Hematopoietic multipotent progenitor cell treated with erythropoietin and hydrocortisone succinate and interleukin-3 and kit ligand, for 6 days (in vitro differentiated cells): ENCODE measurements at regions not wholly inside any gene's neighbourhood (a gene's known extent, or its start where the extent isn't known, plus 50 kb on each side); places are given as distances from the start of the nearest gene placed in this dataset.
"Not testable (repeated sequence)": the region's sequence is repeated elsewhere in the genome, so short reads cannot be mapped to it uniquely, and the experiment has no call there.

Experiments used
- DNase-seq: peaks from one replicate; pipeline ENCODE4 v3.0.0-alpha.2; 2015

DNA sequence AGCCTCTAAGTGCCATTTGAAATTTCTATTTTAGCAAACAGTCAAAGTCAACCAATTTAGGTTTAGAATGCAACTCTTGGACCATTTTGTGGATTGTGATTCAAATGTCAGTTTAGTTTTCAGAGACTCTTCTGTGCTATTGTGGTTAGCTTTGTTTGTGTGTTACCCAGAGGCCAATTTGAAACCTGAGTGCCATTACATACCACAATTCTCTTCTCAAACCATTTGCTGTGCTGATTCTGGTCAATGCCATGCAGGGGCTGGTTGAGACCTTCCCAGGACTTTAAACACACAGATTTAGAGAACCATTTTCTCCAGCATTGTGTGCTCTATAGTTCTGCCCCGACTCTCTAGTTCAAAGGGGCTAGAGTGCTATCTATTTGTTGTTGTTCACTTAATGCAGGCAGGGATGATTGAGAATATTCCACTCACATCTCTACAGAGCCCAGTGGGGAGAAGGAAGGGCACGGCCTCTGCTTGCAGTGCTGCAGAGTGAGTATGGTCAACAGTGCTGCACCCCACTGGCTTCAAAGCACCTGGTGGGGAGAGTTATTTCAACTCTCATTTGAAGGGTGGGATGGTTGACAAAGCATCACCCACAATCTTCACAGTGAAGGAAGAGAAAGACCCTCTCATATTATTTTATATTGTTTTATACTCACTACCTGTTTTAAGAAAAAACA is 738.2 kb downstream of the COL12A1 start:
- DNase-seq: no peak

DNA sequence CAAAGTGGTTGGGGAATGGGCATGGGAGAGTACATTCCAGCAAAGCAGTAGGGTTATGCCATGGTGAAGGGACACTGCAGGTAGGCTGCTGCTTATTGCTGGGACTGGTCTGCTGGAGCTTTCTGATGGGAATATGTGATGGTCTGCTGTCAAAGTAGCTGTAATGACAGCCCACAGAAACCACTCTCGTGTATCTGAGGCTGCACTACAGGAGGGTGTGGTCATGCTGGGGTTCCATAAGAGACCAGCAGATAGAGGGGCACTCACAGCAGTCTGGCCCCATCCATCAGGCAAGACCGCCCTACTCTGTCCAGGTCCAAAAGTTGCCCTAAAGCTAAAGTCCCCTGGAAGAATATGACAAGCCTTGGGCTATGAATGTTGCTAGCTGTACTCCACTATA is 739.3 kb downstream of the COL12A1 start:
- no peak for DNase-seq

- no peak for DNase-seq
These were observed 746.6 kb downstream of the COL12A1 start for GRCh38 chr6:74459260-74459659.

DNA sequence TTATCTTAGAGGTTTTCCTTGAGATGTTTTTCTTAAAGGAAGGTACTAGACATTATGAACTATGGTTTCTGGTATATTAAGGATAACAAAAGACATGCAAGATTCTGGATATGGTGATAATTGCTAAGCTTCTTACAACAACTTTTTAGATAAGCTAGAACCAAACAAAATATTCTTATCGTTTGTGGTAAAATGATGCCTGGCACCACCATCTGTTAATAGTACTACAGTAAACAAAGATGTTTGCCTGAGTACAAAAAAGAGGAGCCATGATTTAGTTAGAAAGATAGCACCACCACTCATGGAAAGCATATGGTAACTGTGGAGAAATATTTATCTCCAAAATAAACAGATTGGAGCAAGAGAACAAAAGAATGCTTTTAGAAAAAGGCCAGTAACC is 747.3 kb downstream of the COL12A1 start:
- no peak for DNase-seq

DNA sequence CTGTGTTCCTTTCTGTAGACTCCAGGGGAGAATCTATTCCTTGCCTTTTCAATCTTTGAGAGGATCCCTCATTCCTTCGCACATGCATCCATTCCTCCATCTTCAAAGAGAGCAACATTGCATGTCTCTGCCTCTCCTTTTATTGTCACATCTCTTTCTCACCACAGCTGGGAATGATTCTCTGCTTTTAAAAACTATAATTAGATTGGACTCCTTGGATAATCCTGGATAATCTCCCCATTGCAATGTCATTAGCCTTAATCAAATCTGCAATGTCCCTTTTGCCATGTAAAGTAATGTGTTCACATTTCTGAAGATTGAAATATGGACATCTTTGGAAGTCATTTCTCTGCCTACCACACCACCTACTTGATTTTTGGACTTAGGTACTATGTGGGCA is 750.1 kb downstream of the COL12A1 start:
- no peak for DNase-seq

DNA sequence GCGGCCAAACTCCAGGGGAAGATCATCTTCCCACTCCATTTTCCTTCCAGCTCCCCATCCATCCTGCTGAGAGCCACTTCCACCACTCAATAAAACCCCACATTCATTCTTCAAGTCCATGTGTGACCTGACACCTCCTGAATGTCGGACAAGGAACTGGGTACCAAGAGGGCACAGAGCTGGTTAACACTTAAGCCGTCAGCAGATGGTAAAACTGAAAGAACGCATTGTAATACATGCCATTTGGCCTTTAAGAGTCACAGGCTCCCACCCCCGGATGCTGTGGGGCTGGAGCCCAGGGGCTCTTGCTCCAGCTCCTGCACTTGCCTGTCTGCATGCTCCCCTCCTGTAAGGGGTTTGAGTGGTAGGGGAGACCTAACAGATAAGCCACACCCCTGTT is 753.9 kb downstream of the COL12A1 start:
- no peak for DNase-seq

DNA sequence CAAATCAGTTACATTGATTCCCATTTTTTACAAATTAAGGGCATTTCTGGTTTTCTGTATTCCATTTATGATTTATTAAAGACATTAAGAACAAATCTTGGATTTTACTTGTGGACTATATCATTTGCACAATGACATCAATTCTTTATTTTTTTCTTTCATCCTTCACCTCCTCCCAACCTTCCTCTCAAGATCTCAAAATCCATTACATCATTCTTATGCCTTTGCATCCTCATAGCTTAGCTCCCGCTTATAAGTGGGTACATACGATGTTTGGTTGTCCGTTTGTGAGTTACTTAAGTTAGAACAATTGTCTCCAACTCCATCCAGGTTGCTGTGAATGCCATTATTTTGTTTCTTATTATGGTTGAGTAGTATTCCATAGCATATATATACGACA is 752.8 kb downstream of the CD109 start:
- DNase-seq: no peak

DNA sequence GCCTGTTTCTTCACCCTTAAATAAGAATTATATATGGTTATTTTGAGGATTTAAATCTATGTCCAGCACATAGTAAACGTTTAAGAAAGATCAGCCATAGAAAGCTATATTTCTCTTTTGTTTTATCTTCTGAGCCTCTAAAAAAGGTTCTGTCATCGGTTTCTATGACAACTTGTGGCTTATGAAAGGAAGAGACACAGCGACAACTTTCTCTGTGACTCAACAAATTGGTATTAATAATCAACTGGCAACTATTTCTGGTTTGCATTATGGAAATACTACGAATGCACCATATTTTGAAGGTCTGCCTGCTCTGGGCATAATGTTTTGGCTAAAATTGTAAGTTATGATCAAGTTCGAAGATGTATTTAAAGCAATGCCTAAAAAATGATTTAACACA is 751.0 kb downstream of the CD109 start:
- no peak for DNase-seq

- DNase-seq: no peak
These were observed 743.3 kb downstream of the CD109 start for GRCh38 chr6:74439123-74439811.

- DNase-seq: not testable (repeated sequence)
These were observed 742.4 kb downstream of the CD109 start for GRCh38 chr6:74438395-74438794.

DNA sequence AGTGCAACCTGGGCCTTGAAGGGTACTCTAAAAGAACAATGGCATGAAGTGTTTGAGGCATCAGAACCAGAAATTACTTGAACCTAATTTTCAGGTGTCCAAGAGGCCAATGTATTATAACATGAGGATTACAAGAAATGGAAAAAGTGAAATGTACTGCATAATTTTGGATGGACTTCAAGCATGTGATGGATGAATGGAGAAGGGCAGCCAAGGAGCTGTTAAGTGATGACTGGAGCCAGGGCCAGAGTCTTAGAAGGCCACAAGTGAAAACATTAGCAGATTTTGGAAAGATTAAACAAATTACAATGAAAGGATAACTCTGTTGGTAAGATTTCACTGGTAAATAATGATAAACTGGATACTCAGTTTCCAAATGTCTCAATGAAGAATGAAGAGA is 738.2 kb downstream of the CD109 start:
- DNase-seq: no peak

DNA sequence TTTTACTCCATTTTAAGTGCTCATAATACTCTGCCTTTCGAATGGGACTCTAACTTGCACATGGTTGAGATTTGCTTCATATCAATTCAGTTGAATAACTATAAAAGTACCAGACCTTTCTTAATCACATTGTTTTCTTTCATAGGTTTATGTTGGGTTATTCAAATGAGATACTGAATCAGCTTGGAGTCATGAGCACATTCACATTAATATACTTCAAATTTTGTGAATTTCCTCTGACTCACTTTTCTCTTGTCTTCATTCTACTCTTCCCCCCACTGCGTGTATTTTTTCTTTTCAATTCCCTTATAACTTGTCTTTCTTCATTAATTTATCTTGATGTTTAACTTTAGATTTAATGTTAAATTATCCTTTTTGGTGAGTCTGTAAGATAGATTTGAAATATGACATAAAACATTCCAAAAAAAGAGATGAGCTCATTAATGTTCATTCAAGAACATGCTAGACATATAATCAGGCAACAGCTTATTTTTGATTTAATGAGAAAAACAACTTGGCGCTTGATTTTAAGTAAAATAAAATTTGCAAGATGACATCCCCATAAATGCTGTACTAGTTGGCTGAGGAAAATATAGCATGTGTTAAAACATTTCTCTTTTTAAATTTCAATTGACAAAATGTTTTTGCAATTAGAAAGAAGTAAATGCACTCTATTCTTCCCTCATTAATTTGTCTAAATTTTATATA is 736.0 kb downstream of the CD109 start:
- DNase-seq: no peak

GRCh38 chr6:74420221-74420620 is 724.2 kb downstream of the CD109 start:
- no peak for DNase-seq

DNA sequence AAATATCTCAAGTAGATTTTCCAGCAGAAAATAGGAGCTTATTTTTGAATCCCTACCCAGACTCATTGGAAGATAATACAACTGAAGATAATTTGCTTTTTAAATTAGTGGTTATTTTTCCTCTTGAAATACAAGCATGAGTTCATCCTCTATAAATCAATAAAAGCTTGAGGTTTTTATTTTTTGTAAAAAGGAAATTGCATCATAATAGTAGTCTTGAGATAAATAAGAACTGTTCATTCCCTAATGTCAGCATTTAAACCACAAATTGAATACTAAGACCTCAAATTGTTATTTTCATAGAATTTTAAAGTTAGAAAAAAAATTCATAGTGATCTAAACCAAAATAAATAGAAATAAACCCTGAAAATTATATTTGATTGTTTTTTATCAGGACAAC is 719.1 kb downstream of the CD109 start:
- DNase-seq: no peak

DNA sequence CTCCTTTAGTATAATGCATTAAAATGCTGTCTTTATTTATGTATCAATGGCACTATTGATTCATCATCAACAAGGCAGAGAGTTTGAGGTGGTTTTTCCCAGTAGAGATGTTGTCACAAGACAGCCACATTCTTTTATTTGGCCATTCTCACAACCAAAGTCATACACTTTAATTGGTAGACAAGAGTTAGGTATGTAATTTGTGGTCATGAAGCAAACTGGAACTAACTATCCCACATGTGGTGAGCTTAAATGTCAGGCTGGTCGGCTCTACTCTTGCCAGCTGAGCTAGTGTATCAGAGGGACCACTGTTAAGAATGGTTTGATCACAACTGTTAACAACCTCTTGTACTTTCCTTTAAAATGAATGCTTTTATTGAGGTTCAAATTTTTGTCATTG is 714.6 kb downstream of the CD109 start:
- DNase-seq: no peak

DNA sequence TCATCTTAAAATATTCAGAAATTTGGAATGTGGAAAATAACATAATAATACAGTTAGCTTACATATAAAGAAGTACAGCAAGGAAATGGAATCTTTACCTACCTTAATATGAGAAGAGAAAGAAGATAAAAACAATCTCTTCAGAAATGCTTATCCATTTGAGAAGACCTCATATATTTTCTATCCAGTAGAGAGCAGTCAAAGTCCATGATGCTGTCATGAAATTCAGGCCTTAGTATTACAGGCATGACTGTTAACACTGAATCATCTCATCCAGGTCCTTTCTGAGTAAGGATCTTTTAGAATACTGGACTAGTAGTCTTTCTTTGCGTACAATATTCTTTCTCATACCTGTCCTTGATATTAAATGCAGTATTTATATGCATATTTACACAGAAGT is 713.4 kb downstream of the CD109 start:
- DNase-seq: peak; percentile 2

- DNase-seq: no peak
These were observed 712.8 kb downstream of the CD109 start for GRCh38 chr6:74408844-74409243.

- DNase-seq: no peak
These were observed 708.4 kb downstream of the CD109 start for GRCh38 chr6:74404366-74404765.

- no peak for DNase-seq
These were observed 706.8 kb downstream of the CD109 start for GRCh38 chr6:74402781-74403180.

- DNase-seq: not testable (repeated sequence)
These were observed 682.4 kb downstream of the CD109 start for GRCh38 chr6:74378437-74378836.

GRCh38 chr6:74369556-74369993 is 673.6 kb downstream of the CD109 start:
- no peak for DNase-seq

- no peak for DNase-seq
These were observed 672.7 kb downstream of the CD109 start for GRCh38 chr6:74368746-74369145.

GRCh38 chr6:74366634-74367033 is 670.6 kb downstream of the CD109 start:
- DNase-seq: no peak

- no peak for DNase-seq
These were observed 666.4 kb downstream of the CD109 start for GRCh38 chr6:74362391-74362790.
